Kidney (tissue), 13 donors: ENCODE measurements at regions not wholly inside any gene's neighbourhood (a gene's known extent, or its start where the extent isn't known, plus 50 kb on each side); places are given as distances from the start of the nearest gene placed in this dataset.

Source experiments
- DNase-seq, 5 donors: peaks; one replicate each; pipeline ENCODE4 v3.0.0-alpha.2; 2013 to 2020
- FAIRE-seq: peaks from 2 replicates; lab custom pipeline; 2012; peaks lifted over from hg19 to GRCh38; lab: Jason Lieb, UNC
- H3K27ac ChIP-seq, 2 donors: one replicate each; pipeline ENCODE4 v1.7.0; 2013; ENCODE audit warnings: low read depth in 2 of 2, low read length in 2 of 2, inconsistent platforms in 1 of 2
- H3K27me3 ChIP-seq: one replicate; pipeline ENCODE4 v1.7.1; 2013; ENCODE audit warnings: low read length, inconsistent platforms; ENCODE audit not compliant: control insufficient read depth, insufficient read depth
- H3K36me3 ChIP-seq, 3 donors: one replicate each; pipeline versions ENCODE4 v1.7.0 to v1.7.1; 2013; ENCODE audit warnings: low read length in 3 of 3, control low read depth in 1 of 3, inconsistent platforms in 1 of 3; ENCODE audit not compliant: insufficient read depth in 3 of 3, control insufficient read depth in 2 of 3
- H3K4me1 ChIP-seq, 3 donors: one replicate each; pipeline versions ENCODE4 v1.7.0 to v1.7.1; 2013; ENCODE audit warnings: low read length in 3 of 3, inconsistent platforms in 1 of 3, low read depth in 1 of 3; ENCODE audit not compliant: control insufficient read depth in 2 of 3, insufficient read depth in 2 of 3
- H3K4me3 ChIP-seq, 3 donors: one replicate each; pipeline versions ENCODE4 v1.7.0 to v1.8.1; 2013; ENCODE audit warnings: low read length in 3 of 3, control low read depth in 1 of 3, inconsistent platforms in 1 of 3
- H3K9ac ChIP-seq, 3 donors: one replicate each; pipeline versions ENCODE4 v1.7.0 to v1.7.1; 2013; ENCODE audit warnings: low read length in 3 of 3, control low read depth in 1 of 3, inconsistent platforms in 1 of 3
- H3K9me3 ChIP-seq, 3 donors: one replicate each; pipeline versions ENCODE4 v1.7.0 to v1.7.1; 2013; ENCODE audit warnings: low read length in 3 of 3, control low read depth in 1 of 3, inconsistent platforms in 1 of 3; ENCODE audit not compliant: control insufficient read depth in 2 of 3, insufficient read depth in 1 of 3
- CTCF ChIP-seq: IDR thresholded peaks from 3 replicates; pipeline ENCODE4 v1.5.1; 2012; ENCODE audit warnings: mild to moderate bottlenecking, moderate library complexity, borderline replicate concordance; ENCODE audit not compliant: insufficient read depth; ENCODE audit errors: extremely low read depth
- intact Hi-C: fragments of 100-400 bp; cut with DNase I; formaldehyde crosslinking; loops from one replicate; pipeline ENCODE4 v1.11.1; 2022
- donor health status: control.
- donor health status: control.
- donor health status: control.
- donor health status: control.
- donor health status: control.
- donor health status: DM: yes; HTN: yes; CAD: no.
- donor health status: Normal renal cell carcinoma (clear cell type).

- no peaks in the 10 kb centered on the region for H3K4me1 ChIP-seq
- FAIRE-seq, result no peak
- no peak for DNase-seq
- no peak overlapping the region for H3K4me3 ChIP-seq
- H3K9ac ChIP-seq, result no peak overlapping the region
- no peaks in the 10 kb centered on the region for H3K36me3 ChIP-seq
- H3K9me3 ChIP-seq, result no peaks in the 10 kb centered on the region
- intact Hi-C loops, result no loop called here
- H3K27ac ChIP-seq, result no peak overlapping the region
- TF ChIP-seq CTCF, result no peak
- no peaks in the 10 kb centered on the region for H3K27me3 ChIP-seq
These were observed 514.0 kb downstream of the TBC1D22A start for GRCh38 chr22:47276450-47276820.

DNA sequence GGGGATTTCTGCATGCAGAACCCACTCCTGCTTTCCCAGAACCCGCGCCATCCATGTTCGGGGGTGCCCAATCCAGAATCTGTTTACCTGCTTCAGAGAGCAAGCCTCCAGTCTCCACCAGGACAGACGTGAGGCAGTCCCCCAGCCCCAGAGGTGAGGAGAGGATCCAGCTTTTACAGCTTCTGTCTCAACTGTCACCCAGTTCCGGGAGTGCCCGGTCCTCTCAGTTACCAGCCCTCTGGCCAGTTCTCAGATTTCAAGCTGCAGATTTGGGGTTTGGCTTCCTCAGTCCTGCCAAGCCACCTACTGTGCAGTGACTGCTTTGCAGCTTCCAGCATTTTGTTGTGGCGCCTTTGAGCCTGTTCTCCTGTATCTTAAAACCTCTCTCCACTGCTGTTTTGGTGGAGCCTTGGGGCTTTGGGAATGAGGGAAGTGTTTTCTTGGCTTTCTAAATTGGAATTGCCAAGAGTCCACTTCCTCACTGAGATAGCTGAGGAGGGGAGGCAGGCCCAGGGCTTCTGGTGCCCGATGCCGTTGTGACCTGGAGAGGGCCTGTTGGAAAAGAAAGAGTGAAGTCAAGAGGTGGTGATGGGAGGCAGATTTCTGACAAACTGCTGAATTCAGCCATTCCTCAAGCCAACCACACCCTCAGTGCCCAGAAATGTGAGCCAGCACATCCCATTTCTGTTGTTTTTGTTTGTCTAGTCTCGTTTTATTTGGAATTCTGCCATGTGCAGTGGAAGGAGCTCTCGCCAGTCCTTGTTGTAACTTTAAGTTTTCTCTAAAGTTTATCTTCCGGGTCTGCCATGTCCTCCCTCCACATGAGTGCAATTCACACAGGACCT lies 513.4 kb downstream of the TBC1D22A start:
- Histone ChIP-seq H3K36me3 (no peaks in the 10 kb centered on the region), H3K27me3 (no peaks in the 10 kb centered on the region), H3K4me1 (no peaks in the 10 kb centered on the region), H3K9me3 (peaks cover 0 to 4% (median 0%) of the 10 kb centered on the region in 3 donors), H3K4me3 (no peak overlapping the region), H3K9ac (no peak overlapping the region), H3K27ac (no peak overlapping the region)
- TF ChIP-seq CTCF, result no peak
- peak in 3 of 5 donors; percentile 50 to 76 (median 57) for DNase-seq
- intact Hi-C loops, result no loop called here
- no peak for FAIRE-seq

- TF ChIP-seq CTCF, result no peak
- Histone ChIP-seq H3K9ac (no peak overlapping the region), H3K27ac (no peak overlapping the region), H3K4me3 (no peak overlapping the region), H3K4me1 (peaks cover 0 to 3% (median 0%) of the 10 kb centered on the region in 3 donors), H3K27me3 (no peaks in the 10 kb centered on the region), H3K36me3 (no peaks in the 10 kb centered on the region), H3K9me3 (peaks cover 0 to 8% (median 0%) of the 10 kb centered on the region in 3 donors)
- intact Hi-C loops, result no loop called here
- FAIRE-seq, result no peak
- DNase-seq, result no peak
These were observed 511.7 kb downstream of the TBC1D22A start for GRCh38 chr22:47274196-47274595.
